ENCODE measurements at regions not wholly inside any gene's neighbourhood (a gene's known extent, or its start where the extent isn't known, plus 50 kb on each side); places are given as distances from the start of the nearest gene placed in this dataset.

DNA sequence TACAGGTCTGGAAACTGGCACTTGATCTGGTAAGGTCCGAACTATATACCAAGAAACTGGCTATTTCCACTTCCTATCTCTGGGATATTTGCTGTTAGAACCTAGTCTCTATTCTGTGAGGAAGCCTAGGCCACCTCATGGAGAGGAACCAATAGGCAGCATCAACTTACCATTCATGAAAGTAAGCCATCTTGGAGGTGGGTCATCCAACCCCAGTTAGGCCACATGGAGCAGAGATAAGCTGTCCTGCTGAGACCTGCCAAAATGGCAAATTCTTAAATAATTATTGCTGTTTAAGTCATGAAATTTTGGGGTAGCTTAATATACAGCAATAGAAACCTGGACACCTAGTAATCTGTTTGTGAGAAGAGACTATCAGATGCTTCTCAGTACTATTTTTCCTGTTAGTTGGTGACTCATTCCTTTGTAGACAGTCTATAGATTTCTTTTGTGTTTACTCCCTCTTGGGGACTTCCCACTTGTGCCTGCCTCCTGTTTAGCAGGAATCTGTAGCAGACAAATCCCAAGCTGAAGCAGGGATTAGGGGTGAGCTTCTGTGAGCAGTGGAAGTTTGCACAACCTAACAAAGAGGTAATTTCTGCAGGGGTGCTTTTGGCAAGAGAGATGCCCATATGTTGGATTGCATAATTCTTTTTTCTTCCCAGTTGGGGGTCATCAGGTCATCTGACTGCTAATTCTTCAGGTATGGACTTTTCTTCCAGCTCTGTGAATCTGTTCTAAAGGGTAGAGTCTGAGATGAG, 136.8 kb downstream of the IGF1 start:
- Histone ChIP-seq H3K79me1 (ENCODE audit: insufficient read depth, low read depth, low read length, poor library complexity, severe bottlenecking) (no peaks in the 10 kb centered on the region), H3K56ac (ENCODE audit: insufficient read length, low read depth, low read length) (no peak overlapping the region), H3K23me2 (ENCODE audit: insufficient read length, low read depth, low read length, poor library complexity, severe bottlenecking) (no peaks in the 10 kb centered on the region), H2BK15ac (ENCODE audit: low read depth, low read length) (no peak overlapping the region), H4K8ac (replicated peaks; ENCODE audit: insufficient read length, low read depth, low read length) (no peak overlapping the region), H4K5ac (ENCODE audit: insufficient read length, low read depth, low read length) (no peak overlapping the region), H4K91ac (ENCODE audit: insufficient read length, low read depth, low read length) (no peak overlapping the region), H3K23ac (ENCODE audit: insufficient read length, low read depth, low read length) (no peak overlapping the region), H2BK120ac (ENCODE audit: low read depth, low read length, poor library complexity, severe bottlenecking) (no peak overlapping the region), H2BK5ac (ENCODE audit: insufficient read length, low read length) (no peak overlapping the region), H3K4ac (ENCODE audit: low read depth, low read length) (no peak overlapping the region), H2BK20ac (ENCODE audit: low read depth, low read length, poor library complexity, severe bottlenecking) (no peak overlapping the region), H4K20me1 (ENCODE audit: control insufficient read depth, insufficient read depth, insufficient read length) (no peaks in the 10 kb centered on the region), H3K9me3 (ENCODE audit: control insufficient read depth, low read depth, low read length) (no peaks in the 10 kb centered on the region), H2AK5ac (ENCODE audit: insufficient read length, low read length) (no peak overlapping the region), H3K14ac (ENCODE audit: insufficient read depth, low read length) (no peak overlapping the region), H3K9ac (ENCODE audit: extremely low read depth, insufficient read length, low read length) (no peak overlapping the region), H3K27ac (ENCODE audit: insufficient read length, low read depth, low read length) (no peak overlapping the region), H3T11ph (ENCODE audit: low read length) (no peak overlapping the region), H3K4me1 (ENCODE audit: insufficient read depth, low read length) (no peaks in the 10 kb centered on the region), H3K27me3 (ENCODE audit: insufficient read depth, low read length) (no peaks in the 10 kb centered on the region; the same call in 1 of the 2 replicates), H2BK12ac (ENCODE audit: insufficient read length, low read depth, low read length) (no peak overlapping the region), H2AFZ (ENCODE audit: low read length) (no peak overlapping the region), H3K18ac (ENCODE audit: insufficient read length, low read depth, low read length) (no peak overlapping the region), H3K4me2 (ENCODE audit: insufficient read depth, insufficient read length, low read length) (no peak overlapping the region), H3K79me2 (ENCODE audit: insufficient read depth, low read length) (no peaks in the 10 kb centered on the region)
- H3K9me3 Mint-ChIP-seq, result peaks cover 4 to 8% of the 10 kb centered on the region in 2 experiments; a peak in 3 of 5 replicates
- DNase-seq, result no peak
- no peak overlapping the region for H3K4me3 Mint-ChIP-seq
- H3K27me3 Mint-ChIP-seq (ENCODE audit: low read depth), result no peaks in the 10 kb centered on the region
- TF ChIP-seq, protein P1, sequence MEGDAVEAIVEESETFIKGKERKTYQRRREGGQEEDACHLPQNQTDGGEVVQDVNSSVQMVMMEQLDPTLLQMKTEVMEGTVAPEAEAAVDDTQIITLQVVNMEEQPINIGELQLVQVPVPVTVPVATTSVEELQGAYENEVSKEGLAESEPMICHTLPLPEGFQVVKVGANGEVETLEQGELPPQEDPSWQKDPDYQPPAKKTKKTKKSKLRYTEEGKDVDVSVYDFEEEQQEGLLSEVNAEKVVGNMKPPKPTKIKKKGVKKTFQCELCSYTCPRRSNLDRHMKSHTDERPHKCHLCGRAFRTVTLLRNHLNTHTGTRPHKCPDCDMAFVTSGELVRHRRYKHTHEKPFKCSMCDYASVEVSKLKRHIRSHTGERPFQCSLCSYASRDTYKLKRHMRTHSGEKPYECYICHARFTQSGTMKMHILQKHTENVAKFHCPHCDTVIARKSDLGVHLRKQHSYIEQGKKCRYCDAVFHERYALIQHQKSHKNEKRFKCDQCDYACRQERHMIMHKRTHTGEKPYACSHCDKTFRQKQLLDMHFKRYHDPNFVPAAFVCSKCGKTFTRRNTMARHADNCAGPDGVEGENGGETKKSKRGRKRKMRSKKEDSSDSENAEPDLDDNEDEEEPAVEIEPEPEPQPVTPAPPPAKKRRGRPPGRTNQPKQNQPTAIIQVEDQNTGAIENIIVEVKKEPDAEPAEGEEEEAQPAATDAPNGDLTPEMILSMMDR (conservative IDR thresholded peaks at IDR 0.05), result no peak
- WGBS (ENCODE audit: extremely low coverage, insufficient read length, low lambda C conversion rate), result no CpG with 5 or more reads among the region's 1 CpG
- H3K4me1 Mint-ChIP-seq, result 0 out of 4 replicates have a peak, but pooled peaks cover 4 to 5% of the 10 kb centered on the region in 2 experiments
- no peaks in the 10 kb centered on the region; a peak in 1 of 7 replicates for H3K36me3 Mint-ChIP-seq (ENCODE audit: insufficient read depth in 1 of 3, low read depth in 3 of 3)
- peak overlapping the region in 1 of 3 experiments; percentile 67; a peak in 1 of 7 replicates for H3K27ac Mint-ChIP-seq

All from H9 (cell line).